OCI-LY3 (cell line): ENCODE measurements at regions not wholly inside any gene's neighbourhood (a gene's known extent, or its start where the extent isn't known, plus 50 kb on each side); places are given as distances from the start of the nearest gene placed in this dataset.

Source experiments
- H2AFZ ChIP-seq: fragments of 200-600, 300-600 bp; shearing (Covaris generic); 2 replicates; pipeline ENCODE4 v1.6.0; 2014; ENCODE audit warnings: antibody characterized with exemption, low read depth, low read length
- H3K27ac ChIP-seq: fragments of 200-600, 300-600 bp; sonication (generic); 2 replicates; pipeline ENCODE4 v1.5.1; 2014; ENCODE audit warnings: mild to moderate bottlenecking, low read length, moderate library complexity, mixed read lengths
- H3K27me3 ChIP-seq: fragments of 200-600, 300-600 bp; sonication (generic); 2 replicates; pipeline ENCODE4 v1.6.1; 2014; ENCODE audit warnings: low read depth, low read length, mixed read lengths
- H3K36me3 ChIP-seq: fragments of 200-600, 300-600 bp; sonication (generic); replicated peaks from 2 replicates; pipeline ENCODE3; 2014; ENCODE audit warnings: low read depth, low read length, mixed read lengths
- H3K4me1 ChIP-seq: fragments of 300-600, 200-600 bp; sonication (generic); 2 replicates; pipeline ENCODE4 v1.6.1; 2014; ENCODE audit warnings: low read length, mixed read lengths
- H3K4me2 ChIP-seq: fragments of 200-600, 300-600 bp; sonication (generic); 2 replicates; pipeline ENCODE4 v1.6.1; 2014; ENCODE audit warnings: low read length, mixed read lengths
- H3K4me3 ChIP-seq: fragments of 300-600, 200-600 bp; sonication (generic); 2 replicates; pipeline ENCODE4 v1.5.1; 2014; ENCODE audit warnings: antibody characterized with exemption, mild to moderate bottlenecking, low read length, moderate library complexity
- H3K79me2 ChIP-seq: fragments of 300-600, 200-600 bp; shearing (Covaris generic); 2 replicates; pipeline ENCODE4 v1.6.1; 2014; ENCODE audit warnings: mild to moderate bottlenecking, low read length, mixed read lengths
- H3K9ac ChIP-seq: fragments of 300-600, 200-600 bp; shearing (Covaris generic); 2 replicates; pipeline ENCODE4 v1.6.0; 2014; ENCODE audit warnings: mild to moderate bottlenecking, low read length, moderate library complexity
- H3K9me3 ChIP-seq: fragments of 200-600, 300-600 bp; shearing (Covaris generic); 2 replicates; pipeline ENCODE4 v1.6.1; 2014; ENCODE audit warnings: low read length, mixed read lengths; ENCODE audit not compliant: insufficient read depth
- H4K20me1 ChIP-seq: fragments of 200-600, 300-600 bp; sonication (generic); 2 replicates; pipeline ENCODE4 v1.6.1; 2016; ENCODE audit warnings: low read length, mixed read lengths; ENCODE audit not compliant: insufficient read depth
- CTCF ChIP-seq: fragments of 200-600, 300-600 bp; sonication (generic); IDR thresholded peaks from 2 replicates; pipeline ENCODE4 v1.5.1; 2014; ENCODE audit warnings: antibody characterized with exemption, low read length, low read depth
- EZH2phosphoT487 ChIP-seq: fragments of 200-600 bp; shearing (Covaris generic); IDR thresholded peaks from 2 replicates; pipeline ENCODE4 v1.6.1; 2018; ENCODE audit warnings: antibody characterized with exemption, mixed run types, low read depth

GRCh38 chr3:180239939-180240338 lies 203.2 kb upstream of the PEX5L start:
- Histone ChIP-seq H3K9me3 (no peaks in the 10 kb centered on the region), H3K79me2 (no peaks in the 10 kb centered on the region)

GRCh38 chr3:180246688-180247195 lies 210.0 kb upstream of the PEX5L start:
- Histone ChIP-seq H3K4me2 (no peak overlapping the region), H3K27me3 (no peaks in the 10 kb centered on the region), H3K9ac (no peak overlapping the region), H3K4me3 (no peak overlapping the region), H3K27ac (no peak overlapping the region), H3K36me3 (no peaks in the 10 kb centered on the region), H3K79me2 (no peaks in the 10 kb centered on the region), H4K20me1 (no peaks in the 10 kb centered on the region), H2AFZ (no peak overlapping the region), H3K9me3 (no peaks in the 10 kb centered on the region), H3K4me1 (no peaks in the 10 kb centered on the region)
- TF ChIP-seq CTCF = no peak
- TF ChIP-seq EZH2phosphoT487 = no peak

More at GRCh38 chr3:180239939-180240338, 203.2 kb upstream of the PEX5L start:
- no peaks in the 10 kb centered on the region for H4K20me1 ChIP-seq
- H3K4me3 ChIP-seq = no peak overlapping the region
- no peaks in the 10 kb centered on the region for H3K4me1 ChIP-seq
- no peak overlapping the region for H3K4me2 ChIP-seq
- H3K27me3 ChIP-seq = no peaks in the 10 kb centered on the region
- TF ChIP-seq EZH2phosphoT487 (no peak), CTCF (no peak)
- H3K36me3 ChIP-seq = no peaks in the 10 kb centered on the region
- H3K27ac ChIP-seq = no peak overlapping the region
- H2AFZ ChIP-seq = no peak overlapping the region
- no peak overlapping the region for H3K9ac ChIP-seq

- H2AFZ ChIP-seq = no peak overlapping the region
- no peak overlapping the region for H3K27ac ChIP-seq
- H3K36me3 ChIP-seq = no peaks in the 10 kb centered on the region
- H3K27me3 ChIP-seq = no peaks in the 10 kb centered on the region
- no peaks in the 10 kb centered on the region for H3K79me2 ChIP-seq
- H3K4me2 ChIP-seq = no peak overlapping the region
- H4K20me1 ChIP-seq = no peaks in the 10 kb centered on the region
- H3K4me1 ChIP-seq = no peaks in the 10 kb centered on the region
- no peaks in the 10 kb centered on the region for H3K9me3 ChIP-seq
- no peak overlapping the region for H3K4me3 ChIP-seq
- no peak overlapping the region for H3K9ac ChIP-seq
- no peak for TF ChIP-seq CTCF
- no peak for TF ChIP-seq EZH2phosphoT487
Observed at GRCh38 chr3:180250172-180250571, 213.4 kb upstream of the PEX5L start.

GRCh38 chr3:180252683-180253082 lies 215.9 kb upstream of the PEX5L start:
- H3K36me3 ChIP-seq = no peaks in the 10 kb centered on the region
- no peaks in the 10 kb centered on the region for H3K27me3 ChIP-seq
- H2AFZ ChIP-seq = 0 out of 2 replicates have a peak overlapping the region, but pooled peaks have one; percentile 33
- no peaks in the 10 kb centered on the region for H4K20me1 ChIP-seq
- no peak overlapping the region for H3K27ac ChIP-seq
- no peak overlapping the region for H3K9ac ChIP-seq
- no peaks in the 10 kb centered on the region for H3K9me3 ChIP-seq
- H3K4me1 ChIP-seq = no peaks in the 10 kb centered on the region
- H3K79me2 ChIP-seq = no peaks in the 10 kb centered on the region
- H3K4me3 ChIP-seq = no peak overlapping the region
- no peak for TF ChIP-seq CTCF
- TF ChIP-seq EZH2phosphoT487 = no peak
- H3K4me2 ChIP-seq = no peak overlapping the region
